IMR-90 (cell line): ENCODE measurements at regions not wholly inside any gene's neighbourhood (a gene's known extent, or its start where the extent isn't known, plus 50 kb on each side); places are given as distances from the start of the nearest gene placed in this dataset.

Experiments
- ATAC-seq: fragments of 200-7000 bp; cut with Tn5 transposase; 2 replicates; pipeline ENCODE4 v1.9.1; 2020; ENCODE audit warnings: low read depth, mild to moderate bottlenecking, moderate library complexity
- BruUV-seq: library from RNA; stranded (reverse); fragments of 400-500 nt; replicated peaks from 2 replicates; lab custom pipeline; 2021; lab: Mats Ljungman, UMichigan
- CTCF ChIA-PET: fragments of 300-600 bp; formaldehyde crosslinking; extraction: SDS; loops from one replicate; lab custom pipeline; 2021; ENCODE audit warnings: antibody characterized with exemption; lab: Yijun Ruan, JAX
- POLR2A ChIA-PET: fragments of 300-600 bp; sonication (Branson Sonifier 250); formaldehyde crosslinking; loops from one replicate; lab custom pipeline; 2022; ENCODE audit warnings: antibody characterized with exemption; ENCODE audit not compliant: unreplicated experiment; lab: Charles Lee
- DNase-seq: peaks from one replicate; pipeline ENCODE4 v3.0.0; 2013
- H2AFZ ChIP-seq: replicated peaks from 2 replicates; pipeline ENCODE3; 2013; ENCODE audit warnings: low read length, mild to moderate bottlenecking; ENCODE audit not compliant: poor library complexity
- H2AK5ac ChIP-seq: 2 replicates; pipeline ENCODE4 v1.6.1; 2013; ENCODE audit warnings: low read depth, low read length, inconsistent platforms
- H2AK9ac ChIP-seq: replicated peaks from 2 replicates; pipeline ENCODE3; 2013; ENCODE audit warnings: mild to moderate bottlenecking, low read depth, low read length, moderate library complexity; ENCODE audit not compliant: poor library complexity
- H2BK120ac ChIP-seq: 2 replicates; pipeline ENCODE4 v1.6.1; 2013; ENCODE audit warnings: low read depth, low read length, inconsistent platforms
- H2BK15ac ChIP-seq: 3 replicates; pipeline ENCODE4 v1.6.1; 2013; ENCODE audit warnings: low read depth, low read length, inconsistent platforms
- H2BK20ac ChIP-seq: 2 replicates; pipeline ENCODE4 v1.6.1; 2013; ENCODE audit warnings: low read depth, mild to moderate bottlenecking, inconsistent platforms, low read length, moderate library complexity
- H2BK5ac ChIP-seq: 2 replicates; pipeline ENCODE4 v1.6.1; 2013; ENCODE audit warnings: mild to moderate bottlenecking, low read depth, low read length, inconsistent platforms; ENCODE audit not compliant: poor library complexity, severe bottlenecking
- H3K14ac ChIP-seq: replicated peaks from 2 replicates; pipeline ENCODE4 v1.6.1; 2013; ENCODE audit warnings: low read depth, low read length, inconsistent platforms
- H3K18ac ChIP-seq: 2 replicates; pipeline ENCODE4 v1.6.1; 2013; ENCODE audit warnings: low read depth, low read length, control low read depth
- H3K23ac ChIP-seq: 2 replicates; pipeline ENCODE4 v1.6.1; 2013; ENCODE audit warnings: low read depth, low read length, inconsistent platforms
- H3K27ac ChIP-seq: 2 replicates; pipeline ENCODE4 v1.5.1; 2013; ENCODE audit warnings: mild to moderate bottlenecking, control low read depth, low read length; ENCODE audit not compliant: insufficient read depth
- H3K27me3 ChIP-seq: 2 replicates; pipeline ENCODE4 v1.6.1; 2013; ENCODE audit warnings: low read length; ENCODE audit not compliant: control insufficient read depth, insufficient read depth
- H3K36me3 ChIP-seq: 2 replicates; pipeline ENCODE4 v1.6.1; 2013; ENCODE audit warnings: low read length, mixed read lengths; ENCODE audit not compliant: control insufficient read depth, insufficient read depth
- H3K4ac ChIP-seq: 2 replicates; pipeline ENCODE4 v1.6.1; 2013; ENCODE audit warnings: low read depth, low read length, inconsistent platforms
- H3K4me1 ChIP-seq: 2 replicates; pipeline ENCODE4 v1.6.1; 2013; ENCODE audit warnings: low read length, mixed read lengths; ENCODE audit not compliant: control insufficient read depth, insufficient read depth
- H3K4me2 ChIP-seq: 2 replicates; pipeline ENCODE4 v1.6.1; 2013; ENCODE audit warnings: low read depth, mild to moderate bottlenecking, control low read depth, low read length, moderate library complexity
- H3K4me3 ChIP-seq: 2 replicates; pipeline ENCODE4 v1.5.1; 2013; ENCODE audit warnings: low read depth, mild to moderate bottlenecking, control low read depth, low read length, moderate library complexity; ENCODE audit not compliant: insufficient read depth
- H3K56ac ChIP-seq: 2 replicates; pipeline ENCODE4 v1.6.1; 2013; ENCODE audit warnings: low read length, inconsistent platforms; ENCODE audit not compliant: insufficient read depth; ENCODE audit errors: extremely low read depth
- H3K79me1 ChIP-seq, 2 experiments: 2 replicates each; pipeline ENCODE4 v1.6.1; 2013; ENCODE audit warnings: low read length in 2 of 2, inconsistent platforms in 1 of 2, low read depth in 1 of 2
- H3K9ac ChIP-seq: 2 replicates; pipeline ENCODE4 v1.6.1; 2013; ENCODE audit warnings: low read depth, low read length, control low read depth
- H3K9me1 ChIP-seq: 2 replicates; pipeline ENCODE4 v1.6.1; 2013; ENCODE audit warnings: low read length, inconsistent platforms; ENCODE audit not compliant: insufficient read depth
- H3K9me3 ChIP-seq: 2 replicates; pipeline ENCODE4 v1.6.1; 2013; ENCODE audit warnings: low read length; ENCODE audit not compliant: control insufficient read depth, insufficient read depth
- H4K20me1 ChIP-seq: 2 replicates; pipeline ENCODE4 v1.6.1; 2013; ENCODE audit warnings: low read length, inconsistent platforms; ENCODE audit not compliant: insufficient read depth
- H4K5ac ChIP-seq: 2 replicates; pipeline ENCODE4 v1.6.1; 2013; ENCODE audit warnings: mild to moderate bottlenecking, low read depth, low read length, control low read depth
- H4K8ac ChIP-seq, 2 experiments: 2 replicates each; pipeline ENCODE4 v1.6.1; 2013; ENCODE audit warnings: low read depth in 2 of 2, low read length in 2 of 2, control low read depth in 1 of 2, inconsistent platforms in 1 of 2
- H4K91ac ChIP-seq: 2 replicates; pipeline ENCODE4 v1.6.1; 2013; ENCODE audit warnings: low read depth, low read length, inconsistent platforms; ENCODE audit not compliant: insufficient read depth
- BHLHE40 ChIP-seq: fragments of 150-350 bp; IDR thresholded peaks from 2 replicates; pipeline ENCODE4 v1.6.1; 2016; ENCODE audit warnings: mild to moderate bottlenecking, low read depth, low read length
- CEBPB ChIP-seq: IDR thresholded peaks from 2 replicates; pipeline ENCODE4 v1.6.1; 2012; ENCODE audit warnings: low read depth, low read length, improper control_type of control experiment
- CHD1 ChIP-seq: IDR thresholded peaks from 2 replicates; pipeline ENCODE4 v1.6.1; 2012; ENCODE audit warnings: low read depth, low read length, improper control_type of control experiment
- FOS ChIP-seq: fragments of 150-350 bp; IDR thresholded peaks from 2 replicates; pipeline ENCODE4 v1.6.1; 2016; ENCODE audit warnings: low read depth, low read length
- MAZ ChIP-seq: IDR thresholded peaks from 2 replicates; pipeline ENCODE4 v1.6.1; 2012; ENCODE audit warnings: low read depth, mild to moderate bottlenecking, low read length, improper control_type of control experiment, moderate library complexity, borderline replicate concordance
- MXI1 ChIP-seq: IDR thresholded peaks from 2 replicates; pipeline ENCODE4 v1.6.1; 2012; ENCODE audit warnings: low read depth, mild to moderate bottlenecking, low read length, moderate library complexity, borderline replicate concordance
- POLR2A ChIP-seq: IDR thresholded peaks from 2 replicates; pipeline ENCODE4 v1.6.1; 2012; ENCODE audit warnings: mild to moderate bottlenecking, low read depth, low read length
- RAD21 ChIP-seq: IDR thresholded peaks from 2 replicates; pipeline ENCODE4 v1.6.1; 2012; ENCODE audit warnings: low read length, improper control_type of control experiment
- SMC3 ChIP-seq: fragments of 150-350 bp; IDR thresholded peaks from 2 replicates; pipeline ENCODE4 v1.6.1; 2016; ENCODE audit warnings: low read depth, mild to moderate bottlenecking, antibody characterized with exemption, low read length, moderate library complexity
- WGBS, 2 experiments: methylation state at CpG; one replicate each; pipeline versions ENCODE4 v1.1.5 to v1.1.7; 2013; ENCODE audit warnings: missing lambda C conversion rate in 2 of 2; ENCODE audit not compliant: insufficient read length in 1 of 2; ENCODE audit errors: extremely low coverage in 2 of 2; 5-methylcytosine and 5-hydroxymethylcytosine counted together
- dilution Hi-C: fragments of 300-500 bp; cut with HindIII; formaldehyde crosslinking; loops from one replicate; pipeline ENCODE4 v1.14.3; 2018; ENCODE audit warnings: low sequenced_read_pairs; ENCODE audit not compliant: unreplicated experiment
- in situ Hi-C: fragments of 300-500 bp; cut with MboI; formaldehyde crosslinking; loops from 3 replicates; pipeline ENCODE4 v1.14.3; 2019; ENCODE audit warnings: low sequenced_read_pairs, inconsistent platforms, mixed read lengths
- intact Hi-C: fragments of 100-400 bp; cut with micrococcal nuclease; formaldehyde crosslinking; loops from 2 replicates; pipeline ENCODE4 v1.10.0; 2022
- TF ChIP-seq, protein P1 (sequence below): fragments of 150-350 bp; IDR thresholded peaks from 2 replicates; pipeline ENCODE4 v1.6.1; 2016; ENCODE audit warnings: low read depth, mild to moderate bottlenecking, low read length, moderate library complexity, borderline replicate concordance
- TF ChIP-seq, protein P2 (sequence below): fragments of 150-350 bp; IDR thresholded peaks from 2 replicates; pipeline ENCODE4 v1.6.1; 2017; ENCODE audit warnings: mild to moderate bottlenecking, antibody characterized with exemption, low read length, low read depth
- TF ChIP-seq, protein P3 (sequence below): conservative IDR thresholded peaks from 2 replicates; pipeline ENCODE4 v1.5.1; 2012; ENCODE audit warnings: mild to moderate bottlenecking, low read depth, low read length, improper control_type of control experiment

DNA sequence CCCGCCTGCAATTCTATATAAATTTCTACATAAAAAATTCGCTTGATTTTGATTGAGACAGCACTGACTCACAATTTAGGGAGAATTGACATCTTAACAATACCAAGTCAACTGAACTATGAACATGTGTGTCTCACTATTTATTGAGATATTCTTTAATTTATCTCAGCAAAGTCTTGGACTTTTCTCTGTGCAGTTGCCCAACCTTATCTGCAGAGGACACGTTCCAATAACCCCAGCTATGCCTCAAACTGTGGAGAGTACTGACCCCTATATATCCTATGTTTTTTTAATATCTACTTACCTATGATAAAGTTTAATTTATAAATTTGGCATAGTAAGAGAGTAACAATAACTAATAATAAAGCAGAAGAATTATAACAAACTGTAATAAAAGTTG is 69.4 kb upstream of the PIP4K2A start:
- Histone ChIP-seq H3K9ac (no peak overlapping the region), H3K56ac (no peak overlapping the region), H4K5ac (no peak overlapping the region), H3K4me1 (no peaks in the 10 kb centered on the region), H3K27ac (no peak overlapping the region), H3K79me1 (no peaks in the 10 kb centered on the region), H2BK120ac (no peak overlapping the region), H2AFZ (no peak overlapping the region), H3K4me3 (no peak overlapping the region), H3K14ac (no peak overlapping the region), H4K8ac (no peak overlapping the region), H3K36me3 (no peaks in the 10 kb centered on the region), H3K4me2 (no peak overlapping the region), H2BK5ac (no peak overlapping the region), H3K27me3 (peaks cover under 1% of the 10 kb centered on the region; the same call in 1 of the 2 replicates), H2AK5ac (no peak overlapping the region), H3K18ac (no peak overlapping the region), H3K23ac (no peak overlapping the region), H3K4ac (no peak overlapping the region), H2BK20ac (no peak overlapping the region), H2BK15ac (no peak overlapping the region), H4K91ac (no peak overlapping the region), H4K20me1 (no peaks in the 10 kb centered on the region), H3K9me3 (no peaks in the 10 kb centered on the region), H2AK9ac (no peak overlapping the region), H3K9me1 (no peaks in the 10 kb centered on the region)
- TF ChIP-seq MAZ (no peak), RAD21 (no peak), BHLHE40 (no peak), MXI1 (no peak), FOS (no peak), CHD1 (no peak), CEBPB (no peak), POLR2A (no peak), SMC3 (no peak)
- TF ChIP-seq, protein P1, sequence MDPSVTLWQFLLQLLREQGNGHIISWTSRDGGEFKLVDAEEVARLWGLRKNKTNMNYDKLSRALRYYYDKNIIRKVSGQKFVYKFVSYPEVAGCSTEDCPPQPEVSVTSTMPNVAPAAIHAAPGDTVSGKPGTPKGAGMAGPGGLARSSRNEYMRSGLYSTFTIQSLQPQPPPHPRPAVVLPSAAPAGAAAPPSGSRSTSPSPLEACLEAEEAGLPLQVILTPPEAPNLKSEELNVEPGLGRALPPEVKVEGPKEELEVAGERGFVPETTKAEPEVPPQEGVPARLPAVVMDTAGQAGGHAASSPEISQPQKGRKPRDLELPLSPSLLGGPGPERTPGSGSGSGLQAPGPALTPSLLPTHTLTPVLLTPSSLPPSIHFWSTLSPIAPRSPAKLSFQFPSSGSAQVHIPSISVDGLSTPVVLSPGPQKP: no peak
- TF ChIP-seq, protein P2, sequence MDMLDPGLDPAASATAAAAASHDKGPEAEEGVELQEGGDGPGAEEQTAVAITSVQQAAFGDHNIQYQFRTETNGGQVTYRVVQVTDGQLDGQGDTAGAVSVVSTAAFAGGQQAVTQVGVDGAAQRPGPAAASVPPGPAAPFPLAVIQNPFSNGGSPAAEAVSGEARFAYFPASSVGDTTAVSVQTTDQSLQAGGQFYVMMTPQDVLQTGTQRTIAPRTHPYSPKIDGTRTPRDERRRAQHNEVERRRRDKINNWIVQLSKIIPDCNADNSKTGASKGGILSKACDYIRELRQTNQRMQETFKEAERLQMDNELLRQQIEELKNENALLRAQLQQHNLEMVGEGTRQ: no peak
- TF ChIP-seq, protein P3, sequence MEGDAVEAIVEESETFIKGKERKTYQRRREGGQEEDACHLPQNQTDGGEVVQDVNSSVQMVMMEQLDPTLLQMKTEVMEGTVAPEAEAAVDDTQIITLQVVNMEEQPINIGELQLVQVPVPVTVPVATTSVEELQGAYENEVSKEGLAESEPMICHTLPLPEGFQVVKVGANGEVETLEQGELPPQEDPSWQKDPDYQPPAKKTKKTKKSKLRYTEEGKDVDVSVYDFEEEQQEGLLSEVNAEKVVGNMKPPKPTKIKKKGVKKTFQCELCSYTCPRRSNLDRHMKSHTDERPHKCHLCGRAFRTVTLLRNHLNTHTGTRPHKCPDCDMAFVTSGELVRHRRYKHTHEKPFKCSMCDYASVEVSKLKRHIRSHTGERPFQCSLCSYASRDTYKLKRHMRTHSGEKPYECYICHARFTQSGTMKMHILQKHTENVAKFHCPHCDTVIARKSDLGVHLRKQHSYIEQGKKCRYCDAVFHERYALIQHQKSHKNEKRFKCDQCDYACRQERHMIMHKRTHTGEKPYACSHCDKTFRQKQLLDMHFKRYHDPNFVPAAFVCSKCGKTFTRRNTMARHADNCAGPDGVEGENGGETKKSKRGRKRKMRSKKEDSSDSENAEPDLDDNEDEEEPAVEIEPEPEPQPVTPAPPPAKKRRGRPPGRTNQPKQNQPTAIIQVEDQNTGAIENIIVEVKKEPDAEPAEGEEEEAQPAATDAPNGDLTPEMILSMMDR: no peak
- no CpG with 5 or more reads among the region's 3 CpGs for WGBS, 2 experiments
- in situ Hi-C loops: no loop called here
- dilution Hi-C loops: no loop called here
- POLR2A ChIA-PET: no interaction called here
- DNase-seq (no peak), ATAC-seq (no peak)
- no TSS peak for BruUV-seq
- intact Hi-C loops: no loop called here
- CTCF ChIA-PET: interaction anchor here (1.4 kb wide), 1 partner anchor 9 kb away, joined by 5 read pairs; no protein-coding TSS in a partner anchor
